ENCODE measurements at regions not wholly inside any gene's neighbourhood (a gene's known extent, or its start where the extent isn't known, plus 50 kb on each side); places are given as distances from the start of the nearest gene placed in this dataset.

- no peak for FAIRE-seq
These were observed 791.8 kb upstream of the NR2F2 start for GRCh38 chr15:95538693-95539092.

- FAIRE-seq, result no peak
These were observed 789.2 kb upstream of the NR2F2 start for GRCh38 chr15:95541301-95541700.

GRCh38 chr15:95549168-95549738, 781.2 kb upstream of the NR2F2 start:
- no peak for FAIRE-seq

- FAIRE-seq, result no peak
These were observed 779.8 kb upstream of the NR2F2 start for GRCh38 chr15:95550702-95551101.

GRCh38 chr15:95556225-95556624, 774.3 kb upstream of the NR2F2 start:
- no peak for FAIRE-seq

- no peak for FAIRE-seq
These were observed 773.7 kb upstream of the NR2F2 start for GRCh38 chr15:95556866-95557225.

GRCh38 chr15:95557226-95558046, 773.1 kb upstream of the NR2F2 start:
- FAIRE-seq, result no peak

GRCh38 chr15:95558131-95558530, 772.4 kb upstream of the NR2F2 start:
- no peak for FAIRE-seq

- FAIRE-seq, result no peak
These were observed 771.6 kb upstream of the NR2F2 start for GRCh38 chr15:95558916-95559315.

GRCh38 chr15:95559875-95560394, 770.6 kb upstream of the NR2F2 start:
- no peak for FAIRE-seq

- no peak for FAIRE-seq
These were observed 769.0 kb upstream of the NR2F2 start for GRCh38 chr15:95561463-95561862.

GRCh38 chr15:95563634-95564033, 766.9 kb upstream of the NR2F2 start:
- FAIRE-seq, result no peak

GRCh38 chr15:95565016-95565600, 765.4 kb upstream of the NR2F2 start:
- FAIRE-seq, result no peak

GRCh38 chr15:95565690-95566089, 764.8 kb upstream of the NR2F2 start:
- FAIRE-seq, result no peak

- no peak for FAIRE-seq
These were observed 762.8 kb upstream of the NR2F2 start for GRCh38 chr15:95567686-95568085.

- no peak for FAIRE-seq
These were observed 756.4 kb upstream of the NR2F2 start for GRCh38 chr15:95574053-95574452.

GRCh38 chr15:95577927-95578326, 752.6 kb upstream of the NR2F2 start:
- no peak for FAIRE-seq

GRCh38 chr15:95580121-95580520, 750.4 kb upstream of the NR2F2 start:
- no peak for FAIRE-seq

- FAIRE-seq, result no peak
These were observed 748.9 kb upstream of the NR2F2 start for GRCh38 chr15:95581595-95581994.

- no peak for FAIRE-seq
These were observed 746.4 kb upstream of the NR2F2 start for GRCh38 chr15:95584088-95584487.

- no peak for FAIRE-seq
These were observed 742.4 kb upstream of the NR2F2 start for GRCh38 chr15:95588056-95588455.

GRCh38 chr15:95590533-95591044, 739.9 kb upstream of the NR2F2 start:
- FAIRE-seq, result no peak

GRCh38 chr15:95591270-95591669, 739.2 kb upstream of the NR2F2 start:
- no peak for FAIRE-seq

GRCh38 chr15:95591886-95592285, 738.6 kb upstream of the NR2F2 start:
- FAIRE-seq, result no peak
